Esophagus squamous epithelium (tissue), 4 donors: ENCODE measurements at regions not wholly inside any gene's neighbourhood (a gene's known extent, or its start where the extent isn't known, plus 50 kb on each side); places are given as distances from the start of the nearest gene placed in this dataset.

Experiments used
- CTCF ChIP-seq, 6 experiments: fragments of 450-650 bp in 4 of 6; fragments of 200-600 bp in 2 of 6; sonication (generic) in 2 of 6; IDR thresholded peaks; one replicate each; pipeline ENCODE4 v1.5.1; 2016 to 2019; ENCODE audit warnings: antibody characterized with exemption in 6 of 6, mild to moderate bottlenecking in 4 of 6, moderate library complexity in 4 of 6
- POLR2A ChIP-seq, 4 donors: fragments of 450-650 bp; IDR thresholded peaks; one replicate each; pipeline ENCODE4 v1.6.1; 2017; ENCODE audit warnings: antibody characterized with exemption in 4 of 4, mild to moderate bottlenecking in 4 of 4, moderate library complexity in 3 of 4

GRCh38 chrX:23557070-23557469, 110.2 kb upstream of the PRDX4 start:
- TF ChIP-seq CTCF (IDR thresholded peaks at IDR 0.05) (no peak), POLR2A (IDR thresholded peaks at IDR 0.05) (no peak)
